Suppressor macrophage (primary cell): ENCODE measurements at regions not wholly inside any gene's neighbourhood (a gene's known extent, or its start where the extent isn't known, plus 50 kb on each side); places are given as distances from the start of the nearest gene placed in this dataset.
"Not testable (repeated sequence)": the region's sequence is repeated elsewhere in the genome, so short reads cannot be mapped to it uniquely, and the experiment has no call there.

ENCODE experiments used
- DNase-seq, 4 experiments: peaks; one replicate each; pipeline ENCODE4 v3.0.0-alpha.2; 2020 to 2022

GRCh38 chr5:153939101-153939500 lies 99.6 kb downstream of the FAM114A2 start:
- DNase-seq, result no peak

GRCh38 chr5:153938191-153938842 lies 100.4 kb downstream of the FAM114A2 start:
- no peak for DNase-seq

GRCh38 chr5:153937661-153938060 lies 101.0 kb downstream of the FAM114A2 start:
- DNase-seq, result no peak

- DNase-seq, result not testable (repeated sequence)
Measured at GRCh38 chr5:153935151-153935550, 103.6 kb downstream of the FAM114A2 start.

- DNase-seq, result no peak
Measured at GRCh38 chr5:153926201-153926600, 112.5 kb downstream of the FAM114A2 start.

- DNase-seq, result no peak
Measured at GRCh38 chr5:153919161-153919560, 119.5 kb downstream of the FAM114A2 start.

- no peak for DNase-seq
Measured at GRCh38 chr5:153907170-153907775, 131.4 kb downstream of the FAM114A2 start.

- no peak for DNase-seq
Measured at GRCh38 chr5:153905219-153905618, 133.5 kb downstream of the FAM114A2 start.

- DNase-seq, result no peak
Measured at GRCh38 chr5:153903321-153903720, 135.4 kb downstream of the FAM114A2 start.

- DNase-seq, result no peak
Measured at GRCh38 chr5:153902016-153902415, 136.7 kb downstream of the FAM114A2 start.

GRCh38 chr5:153901449-153901848 lies 137.3 kb downstream of the FAM114A2 start:
- DNase-seq, result no peak

GRCh38 chr5:153900703-153901395 lies 137.9 kb downstream of the FAM114A2 start:
- no peak for DNase-seq

GRCh38 chr5:153899746-153900145 lies 139.0 kb downstream of the FAM114A2 start:
- DNase-seq, result no peak

GRCh38 chr5:153896701-153897100 lies 142.0 kb downstream of the FAM114A2 start:
- peak; percentile 38 to 74 (median 63) for DNase-seq

GRCh38 chr5:153896117-153896516 lies 142.6 kb downstream of the FAM114A2 start:
- peak in 1 of 4 experiments; percentile 2 for DNase-seq

- no peak for DNase-seq
Measured at GRCh38 chr5:153895266-153895665, 143.4 kb downstream of the FAM114A2 start.

GRCh38 chr5:153893817-153894216 lies 144.9 kb downstream of the FAM114A2 start:
- no peak for DNase-seq

- no peak for DNase-seq
Measured at GRCh38 chr5:153891394-153891793, 147.3 kb downstream of the FAM114A2 start.

- no peak for DNase-seq
Measured at GRCh38 chr5:153888781-153889180, 149.9 kb downstream of the FAM114A2 start.

- DNase-seq, result no peak
Measured at GRCh38 chr5:153885141-153885540, 153.6 kb downstream of the FAM114A2 start.

GRCh38 chr5:153884612-153884957 lies 154.1 kb downstream of the FAM114A2 start:
- no peak for DNase-seq

- DNase-seq, result no peak
Measured at GRCh38 chr5:153883854-153884611, 154.7 kb downstream of the FAM114A2 start.

GRCh38 chr5:153881687-153882086 lies 157.0 kb downstream of the FAM114A2 start:
- DNase-seq, result no peak
